ENCODE measurements at regions not wholly inside any gene's neighbourhood (a gene's known extent, or its start where the extent isn't known, plus 50 kb on each side); places are given as distances from the start of the nearest gene placed in this dataset.
"Not testable (repeated sequence)": the region's sequence is repeated elsewhere in the genome, so short reads cannot be mapped to it uniquely, and the experiment has no call there.

DNA sequence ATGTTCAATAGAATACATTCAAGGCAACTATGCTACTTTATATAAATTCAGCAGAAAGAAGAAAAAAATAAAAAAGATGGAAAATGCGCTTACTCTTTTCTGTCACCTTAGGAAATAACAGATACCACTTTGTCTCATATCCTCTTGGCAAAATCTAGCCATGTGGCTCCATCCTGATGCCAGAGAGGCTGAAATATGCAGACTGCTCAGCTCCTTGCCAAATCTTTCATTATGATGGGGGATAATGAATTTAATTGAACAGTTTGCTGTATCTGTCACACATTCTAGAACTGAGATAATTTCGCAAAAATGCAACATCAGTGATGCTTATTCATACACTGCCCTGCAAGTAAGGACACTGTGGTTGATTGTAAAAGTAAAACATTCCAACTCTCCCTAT is 1081.5 kb downstream of the PLOD2 start:
- no peaks in the 10 kb centered on the region for H3K9me3 ChIP-seq
- ATAC-seq (no peak), DNase-seq (no peak)
- H3K4me1 ChIP-seq = no peaks in the 10 kb centered on the region
- TF ChIP-seq, protein P1, sequence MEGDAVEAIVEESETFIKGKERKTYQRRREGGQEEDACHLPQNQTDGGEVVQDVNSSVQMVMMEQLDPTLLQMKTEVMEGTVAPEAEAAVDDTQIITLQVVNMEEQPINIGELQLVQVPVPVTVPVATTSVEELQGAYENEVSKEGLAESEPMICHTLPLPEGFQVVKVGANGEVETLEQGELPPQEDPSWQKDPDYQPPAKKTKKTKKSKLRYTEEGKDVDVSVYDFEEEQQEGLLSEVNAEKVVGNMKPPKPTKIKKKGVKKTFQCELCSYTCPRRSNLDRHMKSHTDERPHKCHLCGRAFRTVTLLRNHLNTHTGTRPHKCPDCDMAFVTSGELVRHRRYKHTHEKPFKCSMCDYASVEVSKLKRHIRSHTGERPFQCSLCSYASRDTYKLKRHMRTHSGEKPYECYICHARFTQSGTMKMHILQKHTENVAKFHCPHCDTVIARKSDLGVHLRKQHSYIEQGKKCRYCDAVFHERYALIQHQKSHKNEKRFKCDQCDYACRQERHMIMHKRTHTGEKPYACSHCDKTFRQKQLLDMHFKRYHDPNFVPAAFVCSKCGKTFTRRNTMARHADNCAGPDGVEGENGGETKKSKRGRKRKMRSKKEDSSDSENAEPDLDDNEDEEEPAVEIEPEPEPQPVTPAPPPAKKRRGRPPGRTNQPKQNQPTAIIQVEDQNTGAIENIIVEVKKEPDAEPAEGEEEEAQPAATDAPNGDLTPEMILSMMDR (IDR thresholded peaks at IDR 0.05) = no peak
- no peak overlapping the region for H3K4me3 ChIP-seq
- no peaks in the 10 kb centered on the region for H3K27me3 ChIP-seq
- no peaks in the 10 kb centered on the region for H3K36me3 ChIP-seq
- H3K27ac ChIP-seq = no peak overlapping the region
- intact Hi-C loops (cut with DNase I) = no loop called here

DNA sequence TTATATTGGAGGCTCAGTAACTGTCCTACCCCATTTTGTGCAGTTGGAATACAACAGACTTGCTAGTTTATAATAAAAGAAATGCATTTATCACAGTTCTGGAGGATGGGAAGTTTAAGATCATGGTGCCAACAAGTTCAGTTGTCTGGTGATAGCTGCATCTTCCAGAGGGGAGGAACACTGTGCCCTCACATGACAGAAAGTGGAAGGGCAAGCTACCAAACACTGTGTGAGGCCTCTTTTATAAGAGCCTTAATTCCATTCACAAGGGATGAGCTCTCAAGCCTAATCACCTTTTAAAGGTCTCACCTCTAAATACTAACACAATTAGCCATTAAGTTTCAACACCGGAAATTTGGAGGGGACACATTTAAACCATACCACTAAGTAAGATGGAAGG is 1073.9 kb downstream of the PLOD2 start:
- no peak overlapping the region for H3K27ac ChIP-seq
- H3K36me3 ChIP-seq = no peaks in the 10 kb centered on the region
- H3K4me1 ChIP-seq = no peaks in the 10 kb centered on the region
- no peak overlapping the region for H3K4me3 ChIP-seq
- ATAC-seq = no peak
- TF ChIP-seq, protein P1 (IDR thresholded peaks at IDR 0.05) = no peak
- H3K27me3 ChIP-seq = no peaks in the 10 kb centered on the region
- H3K9me3 ChIP-seq = no peaks in the 10 kb centered on the region
- DNase-seq = no peak
- intact Hi-C loops (cut with DNase I) = no loop called here

DNA sequence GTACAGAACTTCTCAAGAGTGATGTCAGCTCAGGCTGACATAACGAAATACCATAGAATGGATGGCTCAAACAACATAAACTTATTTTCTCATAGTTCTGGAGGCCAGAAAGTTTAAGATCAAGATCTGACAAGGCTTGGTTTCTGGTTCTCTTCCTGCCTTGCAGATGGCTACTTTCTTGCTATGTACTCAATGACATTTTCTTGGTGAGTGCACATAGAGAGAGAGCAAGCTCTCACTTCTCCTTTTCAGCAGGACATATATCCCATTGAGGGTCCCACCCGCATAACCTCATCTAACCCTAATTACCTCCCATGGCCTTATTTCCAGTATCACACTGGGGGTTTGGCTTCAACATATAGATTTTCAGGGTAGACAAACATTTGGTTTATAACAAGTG is 1072.1 kb downstream of the PLOD2 start:
- H3K27me3 ChIP-seq = no peaks in the 10 kb centered on the region
- H3K4me1 ChIP-seq = no peaks in the 10 kb centered on the region
- H3K36me3 ChIP-seq = no peaks in the 10 kb centered on the region
- intact Hi-C loops (cut with DNase I) = no loop called here
- DNase-seq = no peak
- H3K9me3 ChIP-seq = no peaks in the 10 kb centered on the region
- ATAC-seq = no peak
- H3K27ac ChIP-seq = no peak overlapping the region
- TF ChIP-seq, protein P1 (IDR thresholded peaks at IDR 0.05) = no peak
- no peak overlapping the region for H3K4me3 ChIP-seq

DNA sequence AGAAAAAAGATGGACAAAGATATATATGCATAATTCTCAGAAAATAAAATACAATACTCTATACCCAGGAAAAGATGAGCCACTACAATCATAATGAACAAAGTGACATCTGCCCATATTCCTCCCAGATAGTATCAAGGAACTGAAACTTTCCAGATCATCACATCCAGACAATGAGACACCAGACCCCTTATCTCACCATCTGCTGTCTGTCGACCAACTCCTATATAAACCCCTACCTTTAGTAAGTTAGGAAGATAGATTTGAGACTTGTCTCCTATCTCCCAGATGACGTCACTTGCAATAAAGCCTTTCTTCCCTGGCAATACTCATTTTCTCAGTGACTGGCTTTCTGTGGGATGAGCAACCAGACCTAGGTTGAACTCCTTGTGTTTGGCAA is 1071.6 kb downstream of the PLOD2 start:
- no peaks in the 10 kb centered on the region for H3K27me3 ChIP-seq
- no peaks in the 10 kb centered on the region for H3K9me3 ChIP-seq
- H3K4me1 ChIP-seq = no peaks in the 10 kb centered on the region
- H3K4me3 ChIP-seq = no peak overlapping the region
- DNase-seq = no peak
- ATAC-seq = no peak
- intact Hi-C loops (cut with DNase I) = no loop called here
- no peaks in the 10 kb centered on the region for H3K36me3 ChIP-seq
- H3K27ac ChIP-seq = no peak overlapping the region
- TF ChIP-seq, protein P1 (IDR thresholded peaks at IDR 0.05) = no peak

DNA sequence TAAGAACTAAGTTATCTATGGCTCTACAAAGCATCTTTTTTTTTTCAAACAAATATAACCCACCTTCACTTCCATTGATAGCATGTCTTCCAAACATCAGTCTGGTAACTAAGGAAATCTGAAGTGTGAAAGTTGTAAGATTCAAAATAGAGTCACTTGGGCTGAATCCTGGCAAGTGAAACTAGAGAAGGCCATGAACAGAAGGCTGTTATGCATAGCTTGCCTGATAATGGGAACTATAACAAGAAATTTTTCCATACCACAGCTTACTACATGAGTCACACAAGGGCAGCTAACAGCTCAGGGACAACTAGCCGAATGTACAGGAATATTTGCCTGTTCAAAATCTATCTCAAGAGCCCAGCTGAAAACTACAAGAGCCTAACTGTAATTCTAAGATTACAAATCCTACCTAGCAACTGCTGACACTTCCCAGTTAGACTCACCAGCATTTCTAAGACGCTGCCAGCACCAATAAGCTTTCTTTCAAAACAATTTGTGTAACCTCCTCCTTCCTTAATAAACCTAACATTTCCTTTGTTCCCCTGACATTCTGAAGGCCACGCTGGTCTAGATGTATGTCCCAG is 1066.5 kb downstream of the PLOD2 start:
- Histone ChIP-seq H3K4me1 (no peaks in the 10 kb centered on the region), H3K4me3 (no peak overlapping the region), H3K27me3 (no peaks in the 10 kb centered on the region), H3K27ac (no peak overlapping the region), H3K36me3 (no peaks in the 10 kb centered on the region), H3K9me3 (no peaks in the 10 kb centered on the region)
- peak in 2 of 4 donors; percentile 22 to 51 for DNase-seq
- intact Hi-C loops (cut with DNase I) = no loop called here
- TF ChIP-seq, protein P1 (IDR thresholded peaks at IDR 0.05) = no peak
- ATAC-seq = peak; percentile 81

DNA sequence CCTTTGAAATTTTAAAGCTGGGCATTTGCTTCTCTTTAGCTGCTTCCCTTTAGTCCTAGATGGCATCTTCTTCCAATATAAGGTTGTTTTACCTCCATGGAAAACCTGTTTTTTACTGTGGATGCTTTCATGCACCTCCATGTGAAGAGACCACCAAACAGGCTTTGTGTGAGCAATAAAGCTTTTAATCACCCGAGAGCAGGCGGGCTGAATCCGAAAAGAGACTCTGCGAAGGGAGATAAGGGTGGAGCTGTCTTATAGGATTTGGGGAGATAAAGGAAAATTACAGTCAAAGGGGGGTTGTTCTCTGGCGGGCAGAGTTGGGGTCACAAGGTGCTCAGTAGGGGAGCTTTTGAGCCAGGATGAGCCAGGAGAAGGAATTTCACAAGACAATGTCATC is 1049.8 kb downstream of the PLOD2 start:
- H3K9me3 ChIP-seq; H3K36me3 ChIP-seq; H3K4me1 ChIP-seq; DNase-seq; intact Hi-C loops (cut with DNase I); H3K27ac ChIP-seq; H3K4me3 ChIP-seq; ATAC-seq; H3K27me3 ChIP-seq: not testable (repeated sequence)

Measured in left lung (tissue), 4 donors.